Urothelium cell line (cell line): ENCODE measurements at regions not wholly inside any gene's neighbourhood (a gene's known extent, or its start where the extent isn't known, plus 50 kb on each side); places are given as distances from the start of the nearest gene placed in this dataset.
"Not testable (repeated sequence)": the region's sequence is repeated elsewhere in the genome, so short reads cannot be mapped to it uniquely, and the experiment has no call there.

Experiments
- DNase-seq: peaks from one replicate; pipeline ENCODE4 v3.0.0; 2011; ENCODE audit warnings: low spot score, mixed read lengths
- FAIRE-seq: peaks from 2 replicates; lab custom pipeline; 2011; peaks lifted over from hg19 to GRCh38; lab: Jason Lieb, UNC

DNA sequence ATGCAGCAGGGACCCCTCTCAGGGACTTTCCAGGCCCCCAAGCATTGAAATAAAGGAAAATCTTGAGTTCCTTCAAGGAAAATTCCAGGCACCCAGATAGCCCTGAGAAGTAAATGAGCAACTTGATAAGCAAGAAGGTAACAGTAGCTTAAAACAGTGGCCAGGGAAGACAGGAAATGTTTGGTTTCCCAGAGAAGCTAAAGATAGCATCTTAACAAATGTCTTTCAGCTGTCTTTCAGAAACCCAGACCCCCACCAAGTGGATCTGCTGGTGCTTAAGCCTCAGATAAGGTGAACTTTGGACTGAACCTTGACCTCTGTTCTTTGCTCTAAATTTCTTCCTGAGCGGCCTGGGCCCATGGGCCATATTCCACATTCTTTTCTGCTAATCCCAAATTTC, 117.8 kb upstream of the CST7 start:
- DNase-seq: no peak
- no peak for FAIRE-seq

GRCh38 chr20:24832518-24832917, 116.6 kb upstream of the CST7 start:
- FAIRE-seq: no peak
- no peak for DNase-seq

- no peak for FAIRE-seq
- DNase-seq: no peak
Measured at GRCh38 chr20:24833592-24833991, 115.5 kb upstream of the CST7 start.

- DNase-seq: no peak
- no peak for FAIRE-seq
Measured at GRCh38 chr20:24834310-24834709, 114.8 kb upstream of the CST7 start.

GRCh38 chr20:24835195-24835594, 113.9 kb upstream of the CST7 start:
- no peak for FAIRE-seq
- no peak for DNase-seq

DNA sequence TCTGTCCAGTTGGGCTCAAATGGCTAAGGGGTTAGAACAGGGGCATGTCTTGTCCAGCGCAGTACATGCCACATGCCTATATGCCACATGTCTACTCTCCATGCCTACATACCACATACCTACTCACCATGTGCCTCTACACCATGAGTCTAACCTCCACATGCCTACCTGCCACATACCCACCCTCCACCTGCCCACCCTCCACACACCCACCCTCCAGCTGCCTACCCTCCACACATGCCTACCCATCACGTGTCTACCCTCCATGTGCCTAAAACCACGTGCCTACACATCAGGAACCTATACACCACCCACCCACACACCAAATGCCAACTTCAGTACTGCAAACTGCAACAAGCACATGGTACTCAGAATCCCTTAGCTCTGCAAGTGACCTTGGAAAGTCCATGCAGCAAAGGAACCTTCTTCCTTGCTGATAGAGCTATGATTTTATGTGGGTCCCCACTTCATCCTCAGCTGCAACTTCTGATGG, 113.0 kb upstream of the CST7 start:
- DNase-seq (no peak), FAIRE-seq (peak; percentile 59)

GRCh38 chr20:24836661-24837299, 112.3 kb upstream of the CST7 start:
- FAIRE-seq (no peak), DNase-seq (no peak)

DNA sequence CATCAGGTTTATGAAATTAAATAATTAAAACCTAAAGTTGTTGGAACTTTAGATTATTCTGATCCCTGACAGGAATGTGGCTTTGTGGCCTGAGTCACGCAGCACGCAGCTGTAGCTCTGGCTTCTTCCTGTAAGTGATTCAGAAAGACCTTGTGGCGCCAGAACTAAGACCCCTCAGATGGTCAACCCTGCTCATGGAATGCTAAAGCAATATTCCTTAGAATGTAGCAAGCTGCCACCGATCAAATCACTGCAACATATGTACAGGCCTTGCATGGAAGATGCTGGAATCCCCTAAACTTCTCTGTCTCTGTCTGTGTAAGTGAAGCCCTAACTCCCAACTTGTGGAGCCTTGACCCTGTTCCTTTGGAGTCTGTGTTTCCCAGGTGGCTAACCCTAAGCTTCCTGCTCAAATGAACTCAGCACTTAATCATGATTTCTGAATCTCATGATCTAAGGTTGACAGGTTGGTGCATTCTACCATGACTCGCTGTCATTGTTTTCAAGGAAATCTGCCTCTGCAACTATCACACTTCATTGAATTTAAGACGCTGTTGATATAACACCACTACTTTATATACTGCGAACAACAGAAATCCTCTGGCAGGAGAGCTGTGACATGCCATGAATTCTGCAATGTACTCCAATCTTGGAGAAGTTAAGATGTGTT, 111.2 kb upstream of the CST7 start:
- DNase-seq: no peak
- FAIRE-seq: no peak

GRCh38 chr20:24838546-24839535, 110.2 kb upstream of the CST7 start:
- DNase-seq (no peak), FAIRE-seq (no peak)

- DNase-seq: no peak
- FAIRE-seq: no peak
Measured at GRCh38 chr20:24840121-24840713, 108.9 kb upstream of the CST7 start.

DNA sequence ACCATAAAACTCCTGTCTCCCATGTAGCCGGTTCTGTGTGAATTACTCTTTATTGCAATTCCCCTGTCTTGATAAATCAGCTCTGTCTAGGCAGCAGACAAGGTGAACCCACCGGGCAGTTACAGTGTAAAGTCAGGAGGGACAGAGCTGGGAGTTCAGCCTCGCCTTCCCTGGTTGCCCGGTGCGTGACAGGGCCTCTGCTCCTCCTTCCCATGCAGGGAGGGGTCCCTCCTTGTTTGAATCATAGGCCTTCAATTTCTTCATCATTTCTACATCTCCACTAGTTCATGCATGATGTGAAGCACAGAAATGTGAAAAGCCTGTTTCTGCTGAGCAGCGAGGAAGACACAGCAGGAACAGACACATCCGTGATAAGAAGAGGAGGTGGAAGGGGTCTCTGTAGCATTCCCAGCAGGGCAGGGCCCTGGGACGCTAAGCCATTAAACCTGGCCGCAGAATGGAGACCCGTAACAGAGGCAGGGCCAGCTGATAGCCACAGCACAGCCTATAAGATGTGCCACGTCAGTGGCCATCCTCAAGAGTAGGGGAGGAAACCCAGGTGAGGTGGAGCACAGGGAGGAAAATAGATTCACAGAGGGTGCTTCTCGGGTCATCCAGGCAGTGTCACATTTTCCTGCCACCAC, 106.7 kb upstream of the CST7 start:
- FAIRE-seq (no peak), DNase-seq (no peak)

GRCh38 chr20:24842918-24843715, 106.0 kb upstream of the CST7 start:
- DNase-seq (no peak), FAIRE-seq (no peak)

- DNase-seq (no peak), FAIRE-seq (no peak)
Measured at GRCh38 chr20:24850176-24850575, 98.9 kb upstream of the CST7 start.

GRCh38 chr20:24851346-24852019, 97.6 kb upstream of the CST7 start:
- DNase-seq: no peak
- FAIRE-seq: no peak

DNA sequence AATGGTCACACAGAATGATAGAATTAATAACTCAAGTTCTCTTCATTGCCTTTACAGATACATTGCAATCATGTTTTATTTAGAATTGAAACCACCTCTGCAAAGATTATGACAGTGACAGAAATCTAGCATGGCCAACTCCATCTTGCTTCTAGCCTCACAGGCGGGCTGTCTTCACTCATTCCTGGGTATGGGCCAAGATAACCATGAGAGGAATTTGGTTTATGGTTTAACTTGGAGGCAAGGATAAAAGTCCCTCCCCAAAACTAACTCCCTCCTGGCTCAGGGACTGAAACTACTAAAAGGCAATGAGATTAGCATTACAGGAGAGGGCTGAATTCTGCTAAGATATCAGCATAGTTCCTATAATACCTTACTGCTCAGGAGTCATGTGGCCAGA, 95.2 kb upstream of the CST7 start:
- DNase-seq (no peak), FAIRE-seq (no peak)

DNA sequence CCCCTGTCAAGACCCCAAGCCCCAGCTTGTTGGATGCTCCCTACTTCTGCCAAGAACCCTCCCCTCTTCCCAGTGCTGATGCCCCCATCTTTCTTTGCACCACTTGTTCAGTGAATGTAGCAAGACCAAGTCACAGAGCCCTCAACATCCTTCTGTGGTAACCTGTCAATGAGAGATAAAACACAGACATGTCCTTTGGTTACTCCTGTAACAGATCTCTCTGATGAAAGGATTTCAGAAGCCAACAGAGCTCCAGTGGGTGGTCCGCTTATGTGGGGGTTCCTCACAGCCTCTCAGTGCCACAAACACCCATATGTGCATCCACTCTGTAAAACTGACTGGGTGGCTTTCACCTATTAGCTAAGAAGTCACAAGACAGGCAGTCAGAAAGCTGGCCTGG, 93.2 kb upstream of the CST7 start:
- DNase-seq (no peak), FAIRE-seq (no peak)

- not testable (repeated sequence) for DNase-seq, FAIRE-seq
Measured at GRCh38 chr20:24858500-24858899, 90.6 kb upstream of the CST7 start.

DNA sequence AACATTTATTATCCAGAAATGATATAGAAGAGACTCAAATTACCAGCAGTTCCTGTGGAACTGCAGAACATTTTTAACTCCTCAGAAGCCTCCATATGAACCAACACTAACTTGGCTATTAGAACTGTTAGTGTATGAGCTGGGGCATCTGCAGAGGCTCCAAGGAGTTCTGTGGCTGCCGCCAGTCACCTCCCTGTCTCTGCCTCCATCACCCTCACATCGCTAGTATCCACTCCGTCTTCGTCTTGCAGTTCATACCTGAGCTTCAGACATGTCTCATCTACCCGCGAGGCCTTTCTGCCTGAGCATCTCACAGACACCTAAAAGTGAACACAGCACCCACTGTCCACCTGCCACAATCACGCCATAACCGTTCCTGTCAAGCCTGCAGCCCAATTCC, 89.5 kb upstream of the CST7 start:
- DNase-seq (no peak), FAIRE-seq (no peak)

DNA sequence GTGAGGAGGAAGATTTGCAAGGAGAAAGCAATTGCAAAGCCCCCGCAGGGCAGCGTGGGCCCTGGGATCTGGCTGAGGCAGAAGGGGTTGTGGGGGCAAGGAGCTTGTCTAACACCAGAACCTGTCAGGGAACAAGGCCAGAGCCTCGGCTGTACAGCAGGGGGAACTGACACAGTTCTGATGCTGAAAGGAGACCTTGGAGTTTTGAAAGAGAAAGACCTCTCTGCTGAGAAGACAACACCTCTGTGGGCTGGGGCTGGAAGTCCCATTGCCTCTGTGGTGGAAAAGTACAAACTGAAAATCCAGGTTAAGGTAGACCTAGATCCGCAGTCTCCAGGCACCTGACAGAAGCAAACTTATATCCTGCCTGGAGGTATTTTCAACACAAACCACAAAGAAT, 86.9 kb upstream of the CST7 start:
- FAIRE-seq (no peak), DNase-seq (no peak)
